ENCODE measurements at regions not wholly inside any gene's neighbourhood (a gene's known extent, or its start where the extent isn't known, plus 50 kb on each side); places are given as distances from the start of the nearest gene placed in this dataset.

- peak; percentile 6 for DNase-seq
Observed at GRCh38 chr2:59025157-59025757, 784.1 kb upstream of the FANCL start.

GRCh38 chr2:59021786-59022185 lies 780.7 kb upstream of the FANCL start:
- no peak for DNase-seq

DNA sequence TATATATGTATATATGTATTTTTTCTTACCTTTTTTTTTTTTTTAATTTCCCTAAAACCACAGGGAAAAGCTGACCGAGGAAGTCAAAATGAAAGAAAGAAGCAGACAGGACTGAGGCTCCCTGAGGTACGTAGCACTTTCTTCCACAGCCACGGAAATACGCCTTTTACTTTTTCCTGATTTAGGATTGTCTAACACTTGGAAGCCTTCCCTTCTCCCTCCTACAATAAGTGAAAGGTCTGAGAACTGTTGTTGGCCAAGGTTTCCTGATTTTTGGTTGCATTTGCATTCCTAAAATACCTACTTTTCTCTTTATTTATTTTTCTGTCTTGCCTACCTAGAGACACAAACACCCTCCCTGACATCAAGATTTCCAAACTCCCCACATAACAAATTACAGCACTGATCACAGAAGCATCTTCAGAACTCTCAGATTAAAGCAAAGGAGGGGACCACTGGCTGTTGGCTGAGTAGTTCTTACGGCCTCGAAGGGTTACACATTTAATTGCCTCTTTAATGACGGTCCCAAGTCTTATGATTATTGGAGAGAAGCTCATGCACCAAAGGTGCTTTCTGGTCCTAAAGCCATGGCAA lies 778.5 kb upstream of the FANCL start:
- no peak for DNase-seq

DNA sequence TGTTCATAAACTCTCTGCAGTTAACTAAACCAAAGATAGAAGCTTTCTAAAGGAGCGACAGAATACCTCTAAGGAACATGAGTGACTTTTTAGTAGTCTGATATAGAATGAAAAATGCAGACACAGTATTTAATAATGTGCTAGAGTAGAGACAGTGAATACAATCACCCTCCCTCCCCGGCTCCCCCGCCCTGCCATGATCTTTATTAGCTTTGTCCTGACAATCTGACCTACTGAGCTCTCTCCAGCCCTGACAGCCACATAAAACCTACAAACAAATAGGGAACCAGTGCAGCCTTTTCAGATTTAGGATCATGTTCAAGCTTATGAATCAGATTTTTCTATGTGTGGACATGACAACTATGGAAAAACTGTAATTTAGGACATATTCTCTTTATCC lies 777.6 kb upstream of the FANCL start:
- no peak for DNase-seq

DNA sequence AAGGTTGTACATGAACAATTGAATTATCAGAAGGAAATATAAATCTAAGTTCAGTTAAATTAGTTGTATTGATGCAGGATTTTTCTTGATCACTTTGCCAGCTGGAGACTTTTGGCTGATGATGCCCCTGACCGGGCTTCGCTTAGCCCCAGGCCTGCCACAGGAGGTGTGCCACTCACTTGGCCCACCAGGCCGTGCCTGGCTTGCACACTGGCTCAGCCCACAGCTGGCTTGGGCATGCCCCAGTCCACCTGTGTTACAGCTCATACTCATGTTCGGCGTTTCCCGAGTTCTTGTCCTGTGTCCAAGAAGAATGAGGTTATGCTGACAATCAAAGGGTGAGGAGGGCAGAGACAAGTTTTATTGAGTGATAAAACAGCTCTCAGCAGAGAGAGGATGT lies 773.9 kb upstream of the FANCL start:
- no peak for DNase-seq

DNA sequence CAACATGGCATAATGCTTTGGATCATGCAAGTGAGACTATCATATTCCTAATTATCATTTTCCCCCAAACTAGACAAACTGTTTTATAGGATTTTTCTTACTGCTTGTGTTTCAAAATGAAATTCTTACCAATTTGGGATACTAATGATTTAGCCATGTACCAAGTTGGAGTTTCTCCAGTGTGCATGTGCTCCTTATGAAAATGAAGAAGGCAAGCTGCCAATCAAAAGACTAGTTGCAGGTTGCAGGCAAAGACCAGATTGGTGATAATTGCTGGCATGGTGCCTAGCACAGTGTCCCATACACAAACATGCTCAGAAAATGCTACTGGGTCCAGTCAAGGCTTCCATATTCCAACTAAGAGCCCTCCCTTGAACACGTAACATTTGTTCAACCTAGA lies 771.8 kb upstream of the FANCL start:
- DNase-seq = no peak

- DNase-seq = no peak
Observed at GRCh38 chr2:59012234-59012633, 771.1 kb upstream of the FANCL start.

GRCh38 chr2:59008950-59009349 lies 767.8 kb upstream of the FANCL start:
- no peak for DNase-seq

- DNase-seq = no peak
Observed at GRCh38 chr2:59005836-59006615, 764.9 kb upstream of the FANCL start.

- no peak for DNase-seq
Observed at GRCh38 chr2:59004621-59005020, 763.5 kb upstream of the FANCL start.

DNA sequence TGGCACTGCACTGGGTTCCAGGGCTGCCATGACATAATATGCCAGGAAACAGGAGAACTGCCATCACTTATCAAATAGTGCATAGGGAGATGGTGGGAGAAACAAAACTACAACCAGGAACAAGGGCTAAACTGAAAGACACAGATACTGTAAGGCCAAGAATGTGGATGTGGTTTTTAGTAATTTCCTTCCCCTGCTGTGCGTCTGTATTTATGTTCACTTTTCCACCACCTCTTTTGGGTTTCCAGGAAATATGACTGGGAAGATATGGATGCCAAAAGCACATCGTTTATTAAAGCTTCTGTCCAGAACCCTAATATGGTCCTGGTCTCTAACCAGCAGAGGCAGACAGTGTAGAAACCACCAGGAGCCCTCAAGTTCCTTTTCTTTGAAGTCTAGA lies 759.7 kb upstream of the FANCL start:
- no peak for DNase-seq

- DNase-seq = no peak
Observed at GRCh38 chr2:58992062-58992706, 751.1 kb upstream of the FANCL start.

DNA sequence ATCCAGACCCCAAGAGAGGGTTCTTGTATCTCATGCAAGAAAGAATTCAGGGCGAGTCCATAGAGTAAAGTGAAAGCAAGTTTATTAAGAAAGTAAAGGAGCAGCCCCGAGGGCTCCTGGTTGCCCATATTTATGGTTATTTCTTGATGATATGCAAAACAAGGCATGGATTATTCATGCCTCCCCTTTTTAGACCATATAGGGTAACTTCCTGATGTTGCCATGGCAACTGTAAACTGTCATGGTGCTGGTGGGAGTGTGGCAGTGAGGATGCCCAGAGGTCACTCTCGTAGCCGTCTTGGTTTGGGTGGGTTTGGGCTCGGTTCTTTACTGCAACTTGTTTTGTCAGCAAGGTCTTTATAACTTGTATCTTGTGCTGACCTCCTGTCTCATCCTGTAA lies 750.2 kb upstream of the FANCL start:
- no peak for DNase-seq

DNA sequence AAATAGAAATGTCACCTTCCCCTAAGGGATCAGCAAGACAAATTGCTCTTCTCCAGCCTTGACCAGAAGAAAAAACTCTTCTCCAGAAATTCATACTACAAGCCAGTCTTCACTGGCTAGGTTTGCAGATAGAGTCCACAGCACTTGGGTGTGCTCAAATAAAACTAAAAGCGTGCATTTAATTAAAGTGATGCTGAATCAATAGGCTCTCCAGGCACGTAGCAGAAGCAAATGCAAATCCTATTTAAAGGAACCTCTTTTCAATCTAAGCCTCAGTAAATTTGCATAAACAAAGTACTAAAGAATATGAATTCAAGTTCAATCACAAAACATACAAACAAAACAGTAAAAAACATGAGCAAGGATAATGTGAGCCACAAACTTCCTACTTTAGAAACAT lies 744.4 kb upstream of the FANCL start:
- no peak for DNase-seq

DNA sequence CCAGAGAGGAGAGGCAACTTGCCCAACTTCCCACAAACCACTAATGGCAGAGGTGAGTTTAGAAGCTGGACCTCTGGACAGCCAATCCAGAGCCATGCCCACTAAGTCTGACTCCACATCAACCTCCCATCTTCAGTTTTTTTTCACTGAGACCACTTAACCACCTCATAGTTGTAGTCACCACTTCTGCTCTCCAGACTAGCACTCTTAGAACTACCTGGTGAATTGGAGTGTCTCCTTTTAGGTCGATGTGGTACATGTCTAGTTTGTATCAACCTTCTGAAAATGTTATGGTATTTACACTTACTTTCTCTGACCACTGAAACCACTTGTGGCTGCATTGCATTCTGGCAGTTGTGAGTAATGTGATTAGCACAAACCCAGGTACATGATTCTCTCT lies 743.6 kb upstream of the FANCL start:
- no peak for DNase-seq

GRCh38 chr2:58983111-58983510 lies 742.0 kb upstream of the FANCL start:
- DNase-seq = no peak

- no peak for DNase-seq
Observed at GRCh38 chr2:58981237-58981636, 740.1 kb upstream of the FANCL start.

DNA sequence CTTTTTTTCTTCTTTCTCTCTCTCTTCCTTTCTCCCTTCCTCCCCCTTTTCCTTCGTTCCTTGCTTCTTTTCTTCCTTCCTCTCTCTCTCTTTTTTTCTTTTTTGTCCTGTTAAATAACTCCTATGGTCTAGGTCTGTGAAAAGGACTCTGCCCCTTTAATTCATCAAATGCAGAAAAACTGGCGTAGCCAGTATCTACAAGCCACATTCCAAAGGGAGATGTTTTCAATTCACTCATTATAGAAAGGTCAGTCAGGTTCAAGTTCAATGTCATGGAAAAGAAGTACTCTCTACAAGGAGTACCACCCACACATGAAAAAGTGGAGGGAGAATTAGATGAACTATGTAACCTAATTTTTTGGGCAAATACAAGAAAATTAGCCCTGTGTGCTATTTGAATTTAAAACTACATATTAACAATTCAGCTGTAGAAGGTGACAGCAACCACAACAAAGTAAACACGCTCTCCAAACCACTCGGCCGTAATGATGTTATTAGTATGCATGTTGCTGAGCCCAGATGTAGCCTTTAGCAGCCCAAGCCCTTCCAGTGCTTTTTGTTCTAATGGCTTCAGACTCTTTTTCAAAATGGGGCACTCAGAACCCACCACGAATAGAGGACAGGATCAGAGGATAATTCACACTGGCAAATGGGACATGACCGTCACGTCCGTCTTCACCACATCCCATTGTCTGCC lies 735.4 kb upstream of the FANCL start:
- DNase-seq = no peak

- no peak for DNase-seq
Observed at GRCh38 chr2:58974881-58975280, 733.8 kb upstream of the FANCL start.

GRCh38 chr2:58974426-58974825 lies 733.3 kb upstream of the FANCL start:
- DNase-seq = no peak

DNA sequence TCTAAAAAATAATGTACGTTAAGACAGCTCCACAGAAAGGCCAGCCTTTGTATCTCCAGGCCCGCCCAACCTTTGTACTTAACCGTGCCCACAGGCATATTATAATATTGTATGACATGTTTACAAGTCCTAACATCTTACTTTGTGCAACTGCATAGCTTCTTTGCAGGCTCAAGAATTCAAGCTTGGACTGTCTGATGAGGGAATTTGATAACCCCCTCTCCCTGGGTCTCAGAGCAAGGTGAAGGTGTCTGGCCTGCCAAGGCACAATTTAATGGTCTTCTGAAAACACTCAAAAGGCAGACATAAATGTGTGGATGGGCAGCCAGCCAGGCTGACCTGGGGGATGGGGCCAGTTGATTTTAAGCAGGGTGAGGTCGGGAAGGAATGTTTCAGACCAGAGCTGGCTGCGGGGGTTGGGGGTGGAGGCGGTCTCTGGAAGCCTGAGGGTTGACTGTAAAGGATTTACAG lies 732.7 kb upstream of the FANCL start:
- no peak for DNase-seq

DNA sequence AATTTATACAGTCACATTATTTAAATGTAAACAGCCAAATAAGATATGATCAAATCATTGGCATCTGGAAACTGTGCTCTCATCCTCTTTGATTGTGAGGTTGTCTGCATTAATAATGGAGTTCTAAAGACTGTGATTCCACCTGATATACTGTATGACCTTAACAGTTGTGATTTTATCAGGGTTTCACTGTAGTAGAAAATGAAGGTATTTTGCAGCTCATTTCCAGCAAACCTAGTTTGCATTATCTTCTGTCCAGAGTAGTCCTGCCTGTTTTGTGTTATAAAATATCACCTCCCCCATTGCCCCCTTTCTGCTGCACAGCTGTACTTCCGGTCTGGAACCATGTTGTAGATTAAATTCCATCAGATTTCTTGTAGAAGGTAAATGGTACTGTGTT lies 731.6 kb upstream of the FANCL start:
- DNase-seq = no peak

Measured in stimulated activated CD4-positive, alpha-beta T cell treated with anti-CD3 and anti-CD28 coated beads, Interleukin-4, amount 100 ng/mL, for 1 hour (primary cell).